Gastrocnemius medialis (tissue), 4 donors: ENCODE measurements at regions not wholly inside any gene's neighbourhood (a gene's known extent, or its start where the extent isn't known, plus 50 kb on each side); places are given as distances from the start of the nearest gene placed in this dataset.

Experiments
- POLR2A ChIP-seq, 2 donors: fragments of 450-650 bp; IDR thresholded peaks; one replicate each; pipeline ENCODE4 v1.6.1; 2017; ENCODE audit warnings: antibody characterized with exemption in 2 of 2, mild to moderate bottlenecking in 2 of 2, moderate library complexity in 2 of 2
- TF ChIP-seq, protein P1 (sequence below), 5 experiments: fragments of 450-650 bp in 3 of 5; fragments of 200-600 bp in 2 of 5; sonication (generic) in 2 of 5; IDR thresholded peaks in 4 of 5; conservative IDR thresholded peaks in 1 of 5; 1 replicate in 4 of 5; 2 replicates in 1 of 5; pipeline ENCODE4 v1.5.1; 2016 to 2019; ENCODE audit warnings: antibody characterized with exemption in 5 of 5, mild to moderate bottlenecking in 3 of 5, moderate library complexity in 3 of 5

DNA sequence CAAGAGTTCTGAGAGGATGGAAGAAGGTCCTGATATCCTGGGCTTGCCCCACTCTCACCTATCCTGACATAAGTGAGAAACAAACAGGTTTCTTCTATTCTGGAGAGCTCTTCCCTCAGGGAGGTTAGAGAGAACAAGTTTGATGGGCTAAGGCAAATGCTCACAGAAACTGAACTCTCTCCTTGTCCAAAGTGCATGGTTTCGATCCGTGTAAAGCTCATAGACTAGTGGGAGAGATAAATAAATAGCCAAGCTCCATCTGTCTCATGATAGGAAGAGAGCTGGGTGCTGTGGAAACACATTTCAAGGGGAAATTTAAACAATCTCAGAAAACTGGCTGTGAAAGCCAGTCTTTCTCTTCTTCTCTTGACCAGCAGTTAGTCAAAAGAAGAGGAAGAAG is 459.5 kb upstream of the LARGE1 start:
- no peak for TF ChIP-seq POLR2A (IDR thresholded peaks at IDR 0.05)
- TF ChIP-seq, protein P1, sequence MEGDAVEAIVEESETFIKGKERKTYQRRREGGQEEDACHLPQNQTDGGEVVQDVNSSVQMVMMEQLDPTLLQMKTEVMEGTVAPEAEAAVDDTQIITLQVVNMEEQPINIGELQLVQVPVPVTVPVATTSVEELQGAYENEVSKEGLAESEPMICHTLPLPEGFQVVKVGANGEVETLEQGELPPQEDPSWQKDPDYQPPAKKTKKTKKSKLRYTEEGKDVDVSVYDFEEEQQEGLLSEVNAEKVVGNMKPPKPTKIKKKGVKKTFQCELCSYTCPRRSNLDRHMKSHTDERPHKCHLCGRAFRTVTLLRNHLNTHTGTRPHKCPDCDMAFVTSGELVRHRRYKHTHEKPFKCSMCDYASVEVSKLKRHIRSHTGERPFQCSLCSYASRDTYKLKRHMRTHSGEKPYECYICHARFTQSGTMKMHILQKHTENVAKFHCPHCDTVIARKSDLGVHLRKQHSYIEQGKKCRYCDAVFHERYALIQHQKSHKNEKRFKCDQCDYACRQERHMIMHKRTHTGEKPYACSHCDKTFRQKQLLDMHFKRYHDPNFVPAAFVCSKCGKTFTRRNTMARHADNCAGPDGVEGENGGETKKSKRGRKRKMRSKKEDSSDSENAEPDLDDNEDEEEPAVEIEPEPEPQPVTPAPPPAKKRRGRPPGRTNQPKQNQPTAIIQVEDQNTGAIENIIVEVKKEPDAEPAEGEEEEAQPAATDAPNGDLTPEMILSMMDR (IDR thresholded peaks at IDR 0.05 in 4 of 5, conservative IDR thresholded peaks at IDR 0.05 in 1 of 5) = no peak
